ENCODE measurements at regions not wholly inside any gene's neighbourhood (a gene's known extent, or its start where the extent isn't known, plus 50 kb on each side); places are given as distances from the start of the nearest gene placed in this dataset.

DNA sequence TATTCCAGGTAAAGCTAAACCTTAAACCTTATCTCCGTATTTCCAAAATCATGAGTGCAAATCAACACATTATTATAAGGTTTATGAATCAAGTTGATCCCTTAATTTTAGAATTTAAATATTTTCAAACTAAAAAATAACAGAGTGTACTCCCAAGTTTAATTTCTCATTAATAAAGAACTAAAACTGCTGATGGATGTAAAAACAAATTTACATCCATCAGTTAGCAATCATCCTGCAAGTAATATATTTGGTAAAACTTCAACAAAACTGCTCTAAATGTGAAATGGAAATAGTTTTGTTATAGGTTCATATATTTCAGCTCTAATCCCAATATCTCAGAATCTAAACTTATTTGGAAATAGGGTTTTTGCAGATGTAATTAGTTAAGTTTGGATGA is 71.3 kb upstream of the ZNF804B start:
- DNase-seq (ENCODE audit: low spot score, unreplicated experiment), result no peak
- H3K4me3 Mint-ChIP-seq (ENCODE audit: low read depth), result no peak overlapping the region
- no peak overlapping the region for H3K27ac Mint-ChIP-seq
- peaks cover 9% of the 10 kb centered on the region for H3K4me1 Mint-ChIP-seq (ENCODE audit: low read depth)
- no peaks in the 10 kb centered on the region for H3K36me3 Mint-ChIP-seq (ENCODE audit: insufficient read depth)
- H3K27me3 Mint-ChIP-seq, result no peaks in the 10 kb centered on the region
- no peaks in the 10 kb centered on the region for H3K9me3 Mint-ChIP-seq (ENCODE audit: low read depth)
- TF ChIP-seq, protein P1, sequence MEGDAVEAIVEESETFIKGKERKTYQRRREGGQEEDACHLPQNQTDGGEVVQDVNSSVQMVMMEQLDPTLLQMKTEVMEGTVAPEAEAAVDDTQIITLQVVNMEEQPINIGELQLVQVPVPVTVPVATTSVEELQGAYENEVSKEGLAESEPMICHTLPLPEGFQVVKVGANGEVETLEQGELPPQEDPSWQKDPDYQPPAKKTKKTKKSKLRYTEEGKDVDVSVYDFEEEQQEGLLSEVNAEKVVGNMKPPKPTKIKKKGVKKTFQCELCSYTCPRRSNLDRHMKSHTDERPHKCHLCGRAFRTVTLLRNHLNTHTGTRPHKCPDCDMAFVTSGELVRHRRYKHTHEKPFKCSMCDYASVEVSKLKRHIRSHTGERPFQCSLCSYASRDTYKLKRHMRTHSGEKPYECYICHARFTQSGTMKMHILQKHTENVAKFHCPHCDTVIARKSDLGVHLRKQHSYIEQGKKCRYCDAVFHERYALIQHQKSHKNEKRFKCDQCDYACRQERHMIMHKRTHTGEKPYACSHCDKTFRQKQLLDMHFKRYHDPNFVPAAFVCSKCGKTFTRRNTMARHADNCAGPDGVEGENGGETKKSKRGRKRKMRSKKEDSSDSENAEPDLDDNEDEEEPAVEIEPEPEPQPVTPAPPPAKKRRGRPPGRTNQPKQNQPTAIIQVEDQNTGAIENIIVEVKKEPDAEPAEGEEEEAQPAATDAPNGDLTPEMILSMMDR (IDR thresholded peaks at IDR 0.05; ENCODE audit: unreplicated experiment), result no peak

DNA sequence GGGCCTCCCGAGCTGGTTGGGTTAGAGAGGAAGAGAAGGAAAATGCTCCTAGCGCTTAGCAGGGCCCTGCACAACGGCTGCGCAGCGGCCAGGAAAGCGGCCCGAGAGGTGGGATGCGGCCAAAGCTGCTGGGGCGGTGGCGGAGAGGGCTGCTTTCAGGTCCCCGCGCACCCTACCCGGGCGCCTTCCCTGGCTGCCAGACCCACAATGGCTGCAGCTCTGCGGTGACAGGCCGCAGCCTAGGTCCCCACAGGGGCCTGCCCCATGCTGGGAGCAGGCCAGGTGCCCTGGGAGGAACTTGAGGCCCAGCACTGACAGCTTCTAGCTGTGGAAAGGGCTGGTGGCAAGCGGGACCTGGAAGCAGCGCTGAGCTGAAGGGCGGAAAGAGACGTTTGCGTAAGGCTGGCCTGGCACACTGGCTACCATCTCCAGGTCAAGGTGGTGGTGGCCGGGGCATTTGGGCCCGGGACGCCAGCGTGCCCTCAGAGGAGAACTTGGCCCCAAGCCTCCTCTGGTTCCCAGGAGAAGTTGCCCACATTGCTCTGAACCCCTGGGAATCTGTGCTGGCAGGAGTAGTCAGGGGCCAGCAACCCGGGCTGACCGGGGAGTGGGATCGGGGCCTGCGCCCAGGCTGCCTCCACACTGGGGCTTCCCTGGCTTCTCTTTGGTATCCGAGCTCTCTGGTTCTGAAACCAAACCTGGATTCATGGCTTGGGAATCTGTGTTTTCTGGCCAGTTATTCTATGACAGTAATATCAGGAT is 72.9 kb upstream of the ZNF804B start:
- TF ChIP-seq, protein P1 (IDR thresholded peaks at IDR 0.05; ENCODE audit: unreplicated experiment), result no peak
- Mint-ChIP-seq H3K4me1 (ENCODE audit: low read depth) (peaks cover 3% of the 10 kb centered on the region), H3K27ac (no peak overlapping the region), H3K27me3 (no peaks in the 10 kb centered on the region), H3K36me3 (ENCODE audit: insufficient read depth) (no peaks in the 10 kb centered on the region), H3K9me3 (ENCODE audit: low read depth) (no peaks in the 10 kb centered on the region), H3K4me3 (ENCODE audit: low read depth) (no peak overlapping the region)
- no peak for DNase-seq (ENCODE audit: low spot score, unreplicated experiment)

DNA sequence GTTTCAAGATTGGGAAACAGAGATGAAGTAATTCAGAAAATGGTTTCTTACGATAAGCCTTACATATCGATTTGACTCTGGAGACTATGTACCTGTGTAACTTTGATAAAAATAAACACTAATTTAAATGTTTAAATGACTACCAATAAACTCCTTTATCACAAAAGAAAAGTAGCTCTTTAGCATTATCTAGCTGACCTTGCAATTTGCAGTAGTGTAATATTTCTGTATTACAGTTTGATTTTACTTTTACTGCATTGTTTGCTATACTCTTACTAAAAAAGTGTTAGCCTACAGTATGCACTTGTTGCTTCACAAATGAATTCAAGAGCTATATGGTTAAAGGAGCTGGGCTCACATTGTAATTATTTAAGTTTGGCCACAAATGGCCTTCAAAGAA is 77.8 kb upstream of the ZNF804B start:
- Mint-ChIP-seq H3K9me3 (ENCODE audit: low read depth) (no peaks in the 10 kb centered on the region), H3K4me3 (ENCODE audit: low read depth) (no peak overlapping the region), H3K27ac (no peak overlapping the region), H3K4me1 (ENCODE audit: low read depth) (no peaks in the 10 kb centered on the region), H3K36me3 (ENCODE audit: insufficient read depth) (no peaks in the 10 kb centered on the region), H3K27me3 (no peaks in the 10 kb centered on the region)
- DNase-seq (ENCODE audit: low spot score, unreplicated experiment), result no peak
- TF ChIP-seq, protein P1 (IDR thresholded peaks at IDR 0.05; ENCODE audit: unreplicated experiment), result no peak

DNA sequence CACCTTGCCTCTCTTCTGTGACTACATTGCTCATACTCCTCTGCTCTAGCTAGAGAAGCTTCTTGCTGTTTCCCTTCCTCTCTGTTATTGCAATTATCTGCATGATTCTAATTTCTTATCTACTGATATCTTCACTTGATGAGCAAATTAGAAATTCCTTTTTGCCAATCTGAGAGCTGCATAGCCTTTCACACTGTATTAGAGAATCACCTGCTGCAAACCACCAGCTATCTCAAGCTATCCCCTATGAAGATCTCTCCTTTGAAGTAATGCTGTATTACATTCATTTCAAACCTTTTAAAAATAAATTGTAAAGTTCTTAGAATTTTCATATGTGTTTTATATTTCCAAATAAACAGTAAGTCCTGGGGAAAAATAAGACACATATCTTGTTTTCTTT is 89.0 kb upstream of the ZNF804B start:
- Mint-ChIP-seq H3K36me3 (ENCODE audit: insufficient read depth) (no peaks in the 10 kb centered on the region), H3K4me3 (ENCODE audit: low read depth) (no peak overlapping the region), H3K27me3 (no peaks in the 10 kb centered on the region), H3K27ac (no peak overlapping the region), H3K4me1 (ENCODE audit: low read depth) (peaks cover 4% of the 10 kb centered on the region), H3K9me3 (ENCODE audit: low read depth) (no peaks in the 10 kb centered on the region)
- TF ChIP-seq, protein P1 (IDR thresholded peaks at IDR 0.05; ENCODE audit: unreplicated experiment), result no peak
- no peak for DNase-seq (ENCODE audit: low spot score, unreplicated experiment)

DNA sequence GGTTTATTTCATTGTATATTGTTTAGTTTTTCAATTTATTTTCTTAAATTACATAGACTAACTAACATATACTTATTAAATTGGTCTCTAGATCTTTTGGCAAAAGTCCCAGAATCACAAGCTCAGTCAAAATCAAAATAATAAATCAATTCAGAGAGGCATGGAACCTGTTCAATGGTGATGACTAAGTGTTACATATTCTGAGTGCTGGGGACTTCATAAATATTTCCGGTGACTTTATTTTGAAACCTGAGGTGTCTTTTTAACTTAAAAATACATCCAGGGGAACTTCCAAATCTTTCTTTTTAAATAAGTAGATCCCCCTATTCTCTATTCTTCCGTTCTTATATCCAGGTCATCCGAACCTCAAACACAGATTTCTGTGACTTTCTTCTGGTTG is 89.6 kb upstream of the ZNF804B start:
- DNase-seq (ENCODE audit: low spot score, unreplicated experiment), result no peak
- Mint-ChIP-seq H3K4me1 (ENCODE audit: low read depth) (peaks cover 7% of the 10 kb centered on the region), H3K36me3 (ENCODE audit: insufficient read depth) (no peaks in the 10 kb centered on the region), H3K9me3 (ENCODE audit: low read depth) (no peaks in the 10 kb centered on the region), H3K27ac (no peak overlapping the region), H3K4me3 (ENCODE audit: low read depth) (no peak overlapping the region), H3K27me3 (no peaks in the 10 kb centered on the region)
- TF ChIP-seq, protein P1 (IDR thresholded peaks at IDR 0.05; ENCODE audit: unreplicated experiment), result no peak
